Lower lobe of right lung (tissue), 2 donors: ENCODE measurements at regions not wholly inside any gene's neighbourhood (a gene's known extent, or its start where the extent isn't known, plus 50 kb on each side); places are given as distances from the start of the nearest gene placed in this dataset.

Experiments used
- ATAC-seq, 2 donors: fragments of 200-7000 bp; cut with Tn5 transposase; one replicate each; pipeline ENCODE4 v1.9.1; 2020 to 2022; ENCODE audit warnings: mild to moderate bottlenecking in 2 of 2, moderate library complexity in 2 of 2
- DNase-seq: peaks from one replicate; pipeline ENCODE4 v3.0.0-alpha.2; 2020
- H3K27ac ChIP-seq: fragments of 200-600 bp; one replicate; pipeline ENCODE4 v1.8.0; 2022
- H3K27me3 ChIP-seq: fragments of 200-600 bp; one replicate; pipeline ENCODE4 v1.8.0; 2022; ENCODE audit warnings: low read depth
- H3K36me3 ChIP-seq: fragments of 200-600 bp; one replicate; pipeline ENCODE4 v1.8.0; 2022; ENCODE audit warnings: mild to moderate bottlenecking
- H3K4me1 ChIP-seq: fragments of 200-600 bp; one replicate; pipeline ENCODE4 v1.8.0; 2022
- H3K4me3 ChIP-seq: fragments of 200-600 bp; one replicate; pipeline ENCODE4 v1.8.0; 2022; ENCODE audit warnings: mild to moderate bottlenecking
- H3K9me3 ChIP-seq: fragments of 200-600 bp; one replicate; pipeline ENCODE4 v1.8.0; 2022
- intact Hi-C: fragments of 100-400 bp; cut with DNase I; formaldehyde crosslinking; loops from one replicate; pipeline ENCODE4 v1.11.0; 2022
- TF ChIP-seq, protein P1 (sequence below): fragments of 200-600 bp; IDR thresholded peaks from one replicate; pipeline ENCODE4 v1.8.0; 2022; ENCODE audit warnings: antibody characterized with exemption, mild to moderate bottlenecking
- donor health status: DM: no; HTN: yes; CAD: no; lungs with severe emphysema.

DNA sequence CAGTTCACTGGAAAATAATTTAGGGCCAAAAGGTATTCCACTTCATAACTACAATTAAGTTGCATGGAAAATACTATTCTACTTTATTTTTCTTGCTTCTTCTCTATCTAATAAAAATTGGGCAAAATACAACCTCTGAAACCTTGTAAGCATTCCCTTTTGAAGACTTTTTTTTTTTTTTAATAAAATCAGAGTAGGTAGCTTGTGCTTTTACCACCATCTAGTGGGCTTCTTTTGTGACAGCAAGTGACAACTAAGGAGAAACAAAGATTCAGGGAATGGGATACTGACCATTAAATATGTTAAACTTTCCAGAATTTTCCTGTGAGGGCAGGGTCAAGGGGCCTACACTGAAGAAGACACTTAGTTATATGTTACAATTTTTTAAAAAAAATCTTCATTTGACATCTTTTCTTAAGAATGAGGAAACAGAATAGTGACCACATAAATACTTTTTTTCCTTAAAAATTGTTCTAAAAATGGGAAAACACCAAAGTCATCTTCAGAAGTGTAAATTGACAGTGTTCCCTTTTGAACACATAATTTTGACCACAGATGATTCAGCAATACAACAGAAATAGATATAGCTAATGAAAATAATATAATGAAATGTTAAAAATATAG is 1183.2 kb upstream of the ACVR2A start:
- intact Hi-C loops: no loop called here

DNA sequence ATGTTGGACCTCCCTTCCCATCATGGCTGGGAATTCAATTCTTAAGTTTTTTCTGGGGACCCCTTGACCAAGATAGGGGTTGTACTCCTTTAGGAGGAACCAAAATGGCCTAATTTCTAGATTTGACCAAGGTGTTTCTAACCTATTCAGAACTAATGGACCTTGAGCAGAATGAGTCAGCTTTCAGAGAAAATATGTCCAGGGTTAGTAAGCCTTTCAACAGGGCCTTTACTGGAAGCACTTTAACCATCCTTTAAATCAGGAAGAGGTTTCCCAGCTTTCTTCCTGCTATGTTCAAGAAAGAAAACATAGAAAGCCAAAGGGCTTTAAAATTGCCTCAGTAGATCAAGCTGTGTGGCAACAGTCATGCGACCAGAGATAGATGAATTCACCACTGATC is 1184.9 kb upstream of the ACVR2A start:
- ATAC-seq: no peak
- no peaks in the 10 kb centered on the region for H3K4me1 ChIP-seq

More for the DNA sequence above, 1183.2 kb upstream of the ACVR2A start:
- Histone ChIP-seq H3K4me1 (no peaks in the 10 kb centered on the region), H3K27me3 (no peaks in the 10 kb centered on the region), H3K4me3 (no peak overlapping the region), H3K36me3 (no peaks in the 10 kb centered on the region), H3K9me3 (no peaks in the 10 kb centered on the region), H3K27ac (no peak overlapping the region)
- DNase-seq (no peak), ATAC-seq (no peak)
- TF ChIP-seq, protein P1, sequence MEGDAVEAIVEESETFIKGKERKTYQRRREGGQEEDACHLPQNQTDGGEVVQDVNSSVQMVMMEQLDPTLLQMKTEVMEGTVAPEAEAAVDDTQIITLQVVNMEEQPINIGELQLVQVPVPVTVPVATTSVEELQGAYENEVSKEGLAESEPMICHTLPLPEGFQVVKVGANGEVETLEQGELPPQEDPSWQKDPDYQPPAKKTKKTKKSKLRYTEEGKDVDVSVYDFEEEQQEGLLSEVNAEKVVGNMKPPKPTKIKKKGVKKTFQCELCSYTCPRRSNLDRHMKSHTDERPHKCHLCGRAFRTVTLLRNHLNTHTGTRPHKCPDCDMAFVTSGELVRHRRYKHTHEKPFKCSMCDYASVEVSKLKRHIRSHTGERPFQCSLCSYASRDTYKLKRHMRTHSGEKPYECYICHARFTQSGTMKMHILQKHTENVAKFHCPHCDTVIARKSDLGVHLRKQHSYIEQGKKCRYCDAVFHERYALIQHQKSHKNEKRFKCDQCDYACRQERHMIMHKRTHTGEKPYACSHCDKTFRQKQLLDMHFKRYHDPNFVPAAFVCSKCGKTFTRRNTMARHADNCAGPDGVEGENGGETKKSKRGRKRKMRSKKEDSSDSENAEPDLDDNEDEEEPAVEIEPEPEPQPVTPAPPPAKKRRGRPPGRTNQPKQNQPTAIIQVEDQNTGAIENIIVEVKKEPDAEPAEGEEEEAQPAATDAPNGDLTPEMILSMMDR: peak; percentile 53

DNA sequence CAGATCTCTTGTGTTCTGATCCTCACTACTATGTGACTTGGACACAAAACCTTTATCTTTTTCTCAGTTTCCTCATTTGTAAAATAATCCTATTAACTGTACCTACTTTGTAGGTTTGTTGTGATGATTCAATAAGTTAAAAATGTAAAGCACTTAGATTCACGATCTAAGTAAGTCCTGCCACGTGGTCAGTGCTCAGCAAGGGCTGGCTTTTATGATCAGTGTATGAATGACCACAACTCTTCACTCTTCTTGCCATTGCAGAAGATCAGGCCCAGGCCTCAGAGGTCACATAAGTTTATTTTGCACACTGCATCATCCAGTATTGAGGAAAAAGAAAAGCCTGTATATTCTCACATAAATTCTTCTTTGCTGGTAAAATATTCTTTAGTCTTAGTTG is 1192.5 kb upstream of the ACVR2A start:
- Histone ChIP-seq H3K9me3 (no peaks in the 10 kb centered on the region), H3K4me1 (no peaks in the 10 kb centered on the region), H3K27me3 (no peaks in the 10 kb centered on the region), H3K4me3 (no peak overlapping the region), H3K36me3 (no peaks in the 10 kb centered on the region), H3K27ac (no peak overlapping the region)
- DNase-seq (no peak), ATAC-seq (no peak)
- TF ChIP-seq, protein P1: no peak
- intact Hi-C loops: no loop called here

More for the DNA sequence above, 1184.9 kb upstream of the ACVR2A start:
- intact Hi-C loops: no loop called here
- H3K4me3 ChIP-seq: no peak overlapping the region
- no peak for DNase-seq
- no peaks in the 10 kb centered on the region for H3K27me3 ChIP-seq
- no peaks in the 10 kb centered on the region for H3K36me3 ChIP-seq
- no peak overlapping the region for H3K27ac ChIP-seq
- TF ChIP-seq, protein P1: no peak
- no peaks in the 10 kb centered on the region for H3K9me3 ChIP-seq

DNA sequence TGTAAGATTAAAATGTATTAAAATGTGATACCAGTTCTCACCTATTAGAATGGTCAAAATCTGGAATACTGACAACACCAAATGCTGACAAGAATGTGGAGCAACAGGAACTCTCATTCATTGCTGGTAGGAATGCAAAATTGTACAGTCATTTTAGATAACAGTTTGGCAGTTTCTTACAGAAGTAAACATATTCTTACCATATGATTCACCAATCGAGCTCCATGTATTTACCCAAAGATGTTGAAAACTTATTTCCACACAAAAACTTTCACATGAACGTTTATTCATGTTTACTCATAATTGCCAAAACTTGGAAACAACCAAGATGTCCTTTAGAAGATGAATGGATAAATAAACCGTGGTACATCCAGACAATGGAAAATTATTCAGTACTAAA is 1193.5 kb upstream of the ACVR2A start:
- Histone ChIP-seq H3K36me3 (no peaks in the 10 kb centered on the region), H3K27ac (no peak overlapping the region), H3K27me3 (no peaks in the 10 kb centered on the region), H3K9me3 (no peaks in the 10 kb centered on the region), H3K4me3 (no peak overlapping the region), H3K4me1 (no peaks in the 10 kb centered on the region)
- no peak for ATAC-seq
- DNase-seq: no peak
- intact Hi-C loops: no loop called here
- TF ChIP-seq, protein P1: no peak

DNA sequence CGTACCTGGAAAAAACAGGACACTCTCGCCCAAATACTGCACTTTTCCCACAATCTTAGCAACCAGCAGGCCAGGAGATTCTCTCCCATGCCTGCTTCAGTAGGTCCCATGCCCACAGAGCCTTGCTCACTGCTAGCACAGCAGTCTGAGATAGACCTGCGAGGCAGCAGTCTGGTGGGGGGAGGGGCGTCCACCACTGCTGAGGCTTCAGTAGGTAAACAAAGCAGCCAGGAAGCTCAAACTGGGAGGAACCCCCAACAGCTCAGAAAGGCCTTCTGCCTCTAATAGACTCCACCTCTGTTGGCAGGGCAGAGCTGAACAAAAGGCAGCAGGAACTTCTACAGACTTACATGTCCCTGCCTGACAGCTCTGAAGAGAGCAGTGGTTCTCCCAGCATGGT is 1202.8 kb upstream of the ACVR2A start:
- intact Hi-C loops: no loop called here

More for the DNA sequence above, 1202.8 kb upstream of the ACVR2A start:
- no peak overlapping the region for H3K4me3 ChIP-seq
- ATAC-seq (no peak), DNase-seq (no peak)
- no peaks in the 10 kb centered on the region for H3K9me3 ChIP-seq
- H3K36me3 ChIP-seq: no peaks in the 10 kb centered on the region
- H3K4me1 ChIP-seq: no peaks in the 10 kb centered on the region
- TF ChIP-seq, protein P1: no peak
- H3K27ac ChIP-seq: no peak overlapping the region
- no peaks in the 10 kb centered on the region for H3K27me3 ChIP-seq
